WTC11 (cell line): ENCODE measurements at regions not wholly inside any gene's neighbourhood (a gene's known extent, or its start where the extent isn't known, plus 50 kb on each side); places are given as distances from the start of the nearest gene placed in this dataset.

Experiments used
- ATAC-seq: fragments of 200-7000 bp; cut with Tn5 transposase; 2 replicates; pipeline ENCODE4 v1.10.0; 2021; ENCODE audit warnings: mild to moderate bottlenecking, moderate library complexity
- CTCF ChIA-PET: fragments of 300-600 bp; sonication (Branson Sonifier 250); formaldehyde crosslinking; loops from one replicate; lab custom pipeline; 2021; ENCODE audit warnings: antibody characterized with exemption; lab: Charles Lee
- POLR2A ChIA-PET: fragments of 350-600 bp; sonication (Branson Sonifier 250); formaldehyde crosslinking; loops from one replicate; lab custom pipeline; 2021; ENCODE audit warnings: antibody characterized with exemption; lab: Charles Lee
- DNase-seq: peaks from one replicate; pipeline ENCODE4 v3.0.0; 2021; ENCODE audit warnings: low spot score
- H3K27ac Mint-ChIP-seq: 2 replicates; pipeline ENCODE4 v1.8.0; 2021; ENCODE audit warnings: mixed read lengths
- H3K27me3 Mint-ChIP-seq: 2 replicates; pipeline ENCODE4 v1.8.0; 2021; ENCODE audit warnings: low read depth, mild to moderate bottlenecking, moderate library complexity, mixed read lengths
- H3K36me3 Mint-ChIP-seq: 2 replicates; pipeline ENCODE4 v1.8.0; 2021; ENCODE audit warnings: mixed read lengths
- H3K4me1 Mint-ChIP-seq: 2 replicates; pipeline ENCODE4 v1.8.0; 2022; ENCODE audit warnings: mixed read lengths
- H3K4me3 Mint-ChIP-seq: 2 replicates; pipeline ENCODE4 v1.8.0; 2021; ENCODE audit warnings: mild to moderate bottlenecking, moderate library complexity, mixed read lengths
- H3K9me3 Mint-ChIP-seq: 2 replicates; pipeline ENCODE4 v1.8.0; 2021; ENCODE audit warnings: mixed read lengths
- CBFB ChIP-seq: sonication (generic); formaldehyde crosslinking; IDR thresholded peaks from 2 replicates; pipeline ENCODE4 v1.8.1; 2022; ENCODE audit warnings: mild to moderate bottlenecking, low read depth, missing genetic modification reagents
- CREM ChIP-seq: sonication (generic); formaldehyde crosslinking; IDR thresholded peaks from 2 replicates; pipeline ENCODE4 v1.8.1; 2022; ENCODE audit warnings: mild to moderate bottlenecking, missing genetic modification reagents, moderate library complexity
- ELF4 ChIP-seq: sonication (generic); formaldehyde crosslinking; IDR thresholded peaks from 2 replicates; pipeline ENCODE4 v1.8.1; 2022; ENCODE audit warnings: low read depth, mild to moderate bottlenecking, moderate library complexity, missing genetic modification reagents
- NFE2L1 ChIP-seq: sonication (generic); formaldehyde crosslinking; IDR thresholded peaks from 2 replicates; pipeline ENCODE4 v1.8.1; 2023; ENCODE audit warnings: missing genetic modification reagents
- NFYB ChIP-seq: sonication (generic); formaldehyde crosslinking; conservative IDR thresholded peaks from 2 replicates; pipeline ENCODE4 v1.8.0; 2022; ENCODE audit warnings: low read depth, missing genetic modification reagents
- SMAD3 ChIP-seq: sonication (generic); formaldehyde crosslinking; IDR thresholded peaks from 2 replicates; pipeline ENCODE4 v1.8.0; 2022; ENCODE audit warnings: missing genetic modification reagents, mild to moderate bottlenecking, borderline replicate concordance
- SOX15 ChIP-seq: fragments of 250-450 bp; sonication (Bioruptor Pico); IDR thresholded peaks from 2 replicates; pipeline ENCODE4 v1.9.0; 2021; ENCODE audit warnings: mild to moderate bottlenecking
- TEAD4 ChIP-seq: sonication (generic); formaldehyde crosslinking; IDR thresholded peaks from 2 replicates; pipeline ENCODE4 v1.8.0; 2022; ENCODE audit warnings: mild to moderate bottlenecking, missing genetic modification reagents
- ZNF138 ChIP-seq: sonication (generic); formaldehyde crosslinking; conservative IDR thresholded peaks from 2 replicates; pipeline ENCODE4 v1.8.1; 2022; ENCODE audit warnings: mild to moderate bottlenecking, moderate library complexity, missing genetic modification reagents
- ZNF263 ChIP-seq: sonication (generic); formaldehyde crosslinking; IDR thresholded peaks from 2 replicates; pipeline ENCODE4 v1.8.1; 2022; ENCODE audit warnings: low read depth, mild to moderate bottlenecking, moderate library complexity, missing genetic modification reagents
- ZNF317 ChIP-seq: sonication (generic); formaldehyde crosslinking; IDR thresholded peaks from 2 replicates; pipeline ENCODE4 v1.8.1; 2023; ENCODE audit warnings: low read depth, mild to moderate bottlenecking, moderate library complexity, missing genetic modification reagents, borderline replicate concordance
- ZNF671 ChIP-seq: fragments of 250-450 bp; sonication (Bioruptor Pico); IDR thresholded peaks from 2 replicates; pipeline ENCODE4 v1.8.0; 2021; ENCODE audit warnings: mild to moderate bottlenecking
- TF ChIP-seq, protein P1 (sequence below): fragments of 200-600 bp; IDR thresholded peaks from 2 replicates; pipeline ENCODE4 v1.8.0; 2022; ENCODE audit warnings: antibody characterized with exemption
- TF ChIP-seq, protein P2 (sequence below): fragments of 250-450 bp; sonication (Bioruptor Pico); IDR thresholded peaks from 2 replicates; pipeline ENCODE4 v1.9.0; 2021; ENCODE audit warnings: moderate library complexity, mild to moderate bottlenecking, inconsistent platforms, borderline replicate concordance
- TF ChIP-seq, protein P3 (sequence below): fragments of 250-450 bp; sonication (Bioruptor Pico); IDR thresholded peaks from 2 replicates; pipeline ENCODE4 v1.9.0; 2021; ENCODE audit warnings: mild to moderate bottlenecking
- TF ChIP-seq, protein P4 (sequence below): sonication (generic); formaldehyde crosslinking; IDR thresholded peaks from 2 replicates; pipeline ENCODE4 v1.8.1; 2022; ENCODE audit warnings: low read depth, mild to moderate bottlenecking, moderate library complexity, missing genetic modification reagents, borderline replicate concordance
- TF ChIP-seq, protein P5 (sequence below): sonication (generic); formaldehyde crosslinking; IDR thresholded peaks from 2 replicates; pipeline ENCODE4 v1.8.1; 2022; ENCODE audit warnings: mild to moderate bottlenecking, missing genetic modification reagents, moderate library complexity, borderline replicate concordance
- TF ChIP-seq, protein P6 (sequence below): sonication (generic); formaldehyde crosslinking; IDR thresholded peaks from 2 replicates; pipeline ENCODE4 v1.8.1; 2023; ENCODE audit warnings: mild to moderate bottlenecking, missing genetic modification reagents, moderate library complexity
- TF ChIP-seq, protein P7 (sequence below): sonication (generic); formaldehyde crosslinking; IDR thresholded peaks from 2 replicates; pipeline ENCODE4 v1.8.1; 2023; ENCODE audit warnings: mild to moderate bottlenecking, missing genetic modification reagents, borderline replicate concordance

DNA sequence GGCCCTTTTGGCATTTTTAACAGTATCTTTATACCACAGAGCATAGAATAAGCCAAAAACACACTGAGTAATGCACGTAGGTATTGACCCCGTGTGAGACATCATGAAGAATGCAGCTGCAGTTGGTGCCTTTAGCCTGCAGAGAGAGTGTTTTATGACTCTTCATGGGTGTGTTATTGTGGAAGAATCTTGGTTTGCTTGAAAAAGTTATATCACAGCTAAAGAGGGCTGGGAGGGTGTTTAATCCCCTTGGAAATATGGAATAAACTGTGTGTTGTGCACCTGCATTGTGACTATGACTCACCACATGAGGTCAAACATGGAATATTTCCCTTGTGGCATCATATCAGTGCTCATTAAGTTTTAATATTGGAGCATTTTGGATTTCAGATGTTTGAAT is 458.7 kb downstream of the CDH9 start (continued):
- TF ChIP-seq, protein P1, sequence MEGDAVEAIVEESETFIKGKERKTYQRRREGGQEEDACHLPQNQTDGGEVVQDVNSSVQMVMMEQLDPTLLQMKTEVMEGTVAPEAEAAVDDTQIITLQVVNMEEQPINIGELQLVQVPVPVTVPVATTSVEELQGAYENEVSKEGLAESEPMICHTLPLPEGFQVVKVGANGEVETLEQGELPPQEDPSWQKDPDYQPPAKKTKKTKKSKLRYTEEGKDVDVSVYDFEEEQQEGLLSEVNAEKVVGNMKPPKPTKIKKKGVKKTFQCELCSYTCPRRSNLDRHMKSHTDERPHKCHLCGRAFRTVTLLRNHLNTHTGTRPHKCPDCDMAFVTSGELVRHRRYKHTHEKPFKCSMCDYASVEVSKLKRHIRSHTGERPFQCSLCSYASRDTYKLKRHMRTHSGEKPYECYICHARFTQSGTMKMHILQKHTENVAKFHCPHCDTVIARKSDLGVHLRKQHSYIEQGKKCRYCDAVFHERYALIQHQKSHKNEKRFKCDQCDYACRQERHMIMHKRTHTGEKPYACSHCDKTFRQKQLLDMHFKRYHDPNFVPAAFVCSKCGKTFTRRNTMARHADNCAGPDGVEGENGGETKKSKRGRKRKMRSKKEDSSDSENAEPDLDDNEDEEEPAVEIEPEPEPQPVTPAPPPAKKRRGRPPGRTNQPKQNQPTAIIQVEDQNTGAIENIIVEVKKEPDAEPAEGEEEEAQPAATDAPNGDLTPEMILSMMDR: no peak
- TF ChIP-seq SMAD3: no peak

DNA sequence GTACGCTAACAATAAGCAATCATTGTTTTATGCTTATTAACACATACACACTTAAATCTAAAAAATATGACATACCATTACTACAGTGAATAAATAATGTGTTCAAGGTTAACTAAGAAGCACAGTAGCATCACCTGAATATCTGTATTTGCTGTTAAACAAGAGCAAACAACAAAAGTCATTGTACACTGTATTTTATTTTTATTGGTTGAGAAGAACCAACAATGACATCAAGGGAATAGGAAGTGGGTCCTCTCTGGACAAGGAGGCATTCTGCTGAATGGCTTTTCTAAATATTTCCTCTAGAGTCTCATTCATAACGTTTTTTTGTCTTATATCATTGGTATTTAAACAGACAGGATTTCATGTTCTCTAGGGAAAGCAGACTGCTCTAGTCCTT is 460.4 kb downstream of the CDH9 start:
- no peak for ATAC-seq
- H3K27ac Mint-ChIP-seq: no peak overlapping the region
- no peaks in the 10 kb centered on the region for H3K36me3 Mint-ChIP-seq
- CTCF ChIA-PET: no interaction called here
- no peak overlapping the region for H3K4me3 Mint-ChIP-seq
- no peak for DNase-seq
- POLR2A ChIA-PET: no interaction called here
- no peaks in the 10 kb centered on the region for H3K4me1 Mint-ChIP-seq
- H3K27me3 Mint-ChIP-seq: no peaks in the 10 kb centered on the region
- peaks cover 17% of the 10 kb centered on the region; the same call in 1 of the 2 replicates for H3K9me3 Mint-ChIP-seq
- TF ChIP-seq CREM (CRISPR knock-in tag) (no peak), TEAD4 (no peak), NFYB (CRISPR knock-in tag) (no peak), CBFB (CRISPR knock-in tag) (no peak), ELF4 (CRISPR knock-in tag) (no peak), ZNF263 (CRISPR knock-in tag) (no peak), ZNF138 (CRISPR knock-in tag) (no peak), SOX15 (CRISPR knock-in tag) (no peak), ZNF317 (no peak)
- TF ChIP-seq, protein P2, sequence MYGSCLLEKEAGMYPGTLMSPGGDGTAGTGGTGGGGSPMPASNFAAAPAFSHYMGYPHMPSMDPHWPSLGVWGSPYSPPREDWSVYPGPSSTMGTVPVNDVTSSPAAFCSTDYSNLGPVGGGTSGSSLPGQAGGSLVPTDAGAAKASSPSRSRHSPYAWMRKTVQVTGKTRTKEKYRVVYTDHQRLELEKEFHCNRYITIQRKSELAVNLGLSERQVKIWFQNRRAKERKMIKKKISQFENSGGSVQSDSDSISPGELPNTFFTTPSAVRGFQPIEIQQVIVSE: no peak
- TF ChIP-seq, protein P3, sequence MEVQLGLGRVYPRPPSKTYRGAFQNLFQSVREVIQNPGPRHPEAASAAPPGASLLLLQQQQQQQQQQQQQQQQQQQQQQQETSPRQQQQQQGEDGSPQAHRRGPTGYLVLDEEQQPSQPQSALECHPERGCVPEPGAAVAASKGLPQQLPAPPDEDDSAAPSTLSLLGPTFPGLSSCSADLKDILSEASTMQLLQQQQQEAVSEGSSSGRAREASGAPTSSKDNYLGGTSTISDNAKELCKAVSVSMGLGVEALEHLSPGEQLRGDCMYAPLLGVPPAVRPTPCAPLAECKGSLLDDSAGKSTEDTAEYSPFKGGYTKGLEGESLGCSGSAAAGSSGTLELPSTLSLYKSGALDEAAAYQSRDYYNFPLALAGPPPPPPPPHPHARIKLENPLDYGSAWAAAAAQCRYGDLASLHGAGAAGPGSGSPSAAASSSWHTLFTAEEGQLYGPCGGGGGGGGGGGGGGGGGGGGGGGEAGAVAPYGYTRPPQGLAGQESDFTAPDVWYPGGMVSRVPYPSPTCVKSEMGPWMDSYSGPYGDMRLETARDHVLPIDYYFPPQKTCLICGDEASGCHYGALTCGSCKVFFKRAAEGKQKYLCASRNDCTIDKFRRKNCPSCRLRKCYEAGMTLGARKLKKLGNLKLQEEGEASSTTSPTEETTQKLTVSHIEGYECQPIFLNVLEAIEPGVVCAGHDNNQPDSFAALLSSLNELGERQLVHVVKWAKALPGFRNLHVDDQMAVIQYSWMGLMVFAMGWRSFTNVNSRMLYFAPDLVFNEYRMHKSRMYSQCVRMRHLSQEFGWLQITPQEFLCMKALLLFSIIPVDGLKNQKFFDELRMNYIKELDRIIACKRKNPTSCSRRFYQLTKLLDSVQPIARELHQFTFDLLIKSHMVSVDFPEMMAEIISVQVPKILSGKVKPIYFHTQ (CRISPR knock-in tag): no peak
- TF ChIP-seq, protein P4, sequence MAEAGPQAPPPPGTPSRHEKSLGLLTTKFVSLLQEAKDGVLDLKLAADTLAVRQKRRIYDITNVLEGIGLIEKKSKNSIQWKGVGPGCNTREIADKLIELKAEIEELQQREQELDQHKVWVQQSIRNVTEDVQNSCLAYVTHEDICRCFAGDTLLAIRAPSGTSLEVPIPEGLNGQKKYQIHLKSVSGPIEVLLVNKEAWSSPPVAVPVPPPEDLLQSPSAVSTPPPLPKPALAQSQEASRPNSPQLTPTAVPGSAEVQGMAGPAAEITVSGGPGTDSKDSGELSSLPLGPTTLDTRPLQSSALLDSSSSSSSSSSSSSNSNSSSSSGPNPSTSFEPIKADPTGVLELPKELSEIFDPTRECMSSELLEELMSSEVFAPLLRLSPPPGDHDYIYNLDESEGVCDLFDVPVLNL (CRISPR knock-in tag): no peak
- TF ChIP-seq, all 79 proteins: peak for 0

DNA sequence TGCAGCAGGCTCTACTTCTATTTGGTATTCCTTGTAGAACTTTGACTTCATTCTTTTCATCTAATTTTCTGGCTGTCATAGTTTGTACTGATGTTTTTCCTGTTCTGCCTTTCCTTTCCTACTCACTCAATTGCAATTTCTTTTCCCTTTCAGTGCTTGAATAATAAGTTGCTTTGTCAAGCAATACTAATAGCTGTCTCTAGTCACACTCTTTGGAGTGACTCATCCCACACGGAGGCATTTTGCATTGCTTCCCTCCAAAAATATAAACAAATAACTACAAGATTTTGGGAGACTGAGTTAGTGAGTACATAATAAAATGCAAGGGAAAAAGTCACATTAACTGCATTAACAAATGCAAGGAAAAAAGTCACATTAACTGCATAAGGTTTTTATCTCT is 465.9 kb downstream of the CDH9 start:
- ATAC-seq (no peak), DNase-seq (no peak)
- Mint-ChIP-seq H3K27ac (no peak overlapping the region), H3K4me1 (peaks cover 4% of the 10 kb centered on the region), H3K9me3 (peaks cover 3% of the 10 kb centered on the region; the same call in 1 of the 2 replicates), H3K27me3 (no peaks in the 10 kb centered on the region), H3K36me3 (peaks cover 3% of the 10 kb centered on the region; the same call in 1 of the 2 replicates), H3K4me3 (no peak overlapping the region)
- CTCF ChIA-PET: no interaction called here
- POLR2A ChIA-PET: no interaction called here
- TF ChIP-seq, protein P5, sequence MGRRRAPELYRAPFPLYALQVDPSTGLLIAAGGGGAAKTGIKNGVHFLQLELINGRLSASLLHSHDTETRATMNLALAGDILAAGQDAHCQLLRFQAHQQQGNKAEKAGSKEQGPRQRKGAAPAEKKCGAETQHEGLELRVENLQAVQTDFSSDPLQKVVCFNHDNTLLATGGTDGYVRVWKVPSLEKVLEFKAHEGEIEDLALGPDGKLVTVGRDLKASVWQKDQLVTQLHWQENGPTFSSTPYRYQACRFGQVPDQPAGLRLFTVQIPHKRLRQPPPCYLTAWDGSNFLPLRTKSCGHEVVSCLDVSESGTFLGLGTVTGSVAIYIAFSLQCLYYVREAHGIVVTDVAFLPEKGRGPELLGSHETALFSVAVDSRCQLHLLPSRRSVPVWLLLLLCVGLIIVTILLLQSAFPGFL: no peak
- TF ChIP-seq SMAD3: no peak
- TF ChIP-seq, protein P6, sequence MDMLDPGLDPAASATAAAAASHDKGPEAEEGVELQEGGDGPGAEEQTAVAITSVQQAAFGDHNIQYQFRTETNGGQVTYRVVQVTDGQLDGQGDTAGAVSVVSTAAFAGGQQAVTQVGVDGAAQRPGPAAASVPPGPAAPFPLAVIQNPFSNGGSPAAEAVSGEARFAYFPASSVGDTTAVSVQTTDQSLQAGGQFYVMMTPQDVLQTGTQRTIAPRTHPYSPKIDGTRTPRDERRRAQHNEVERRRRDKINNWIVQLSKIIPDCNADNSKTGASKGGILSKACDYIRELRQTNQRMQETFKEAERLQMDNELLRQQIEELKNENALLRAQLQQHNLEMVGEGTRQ: no peak
- no peak for TF ChIP-seq ZNF671
- TF ChIP-seq, protein P7, sequence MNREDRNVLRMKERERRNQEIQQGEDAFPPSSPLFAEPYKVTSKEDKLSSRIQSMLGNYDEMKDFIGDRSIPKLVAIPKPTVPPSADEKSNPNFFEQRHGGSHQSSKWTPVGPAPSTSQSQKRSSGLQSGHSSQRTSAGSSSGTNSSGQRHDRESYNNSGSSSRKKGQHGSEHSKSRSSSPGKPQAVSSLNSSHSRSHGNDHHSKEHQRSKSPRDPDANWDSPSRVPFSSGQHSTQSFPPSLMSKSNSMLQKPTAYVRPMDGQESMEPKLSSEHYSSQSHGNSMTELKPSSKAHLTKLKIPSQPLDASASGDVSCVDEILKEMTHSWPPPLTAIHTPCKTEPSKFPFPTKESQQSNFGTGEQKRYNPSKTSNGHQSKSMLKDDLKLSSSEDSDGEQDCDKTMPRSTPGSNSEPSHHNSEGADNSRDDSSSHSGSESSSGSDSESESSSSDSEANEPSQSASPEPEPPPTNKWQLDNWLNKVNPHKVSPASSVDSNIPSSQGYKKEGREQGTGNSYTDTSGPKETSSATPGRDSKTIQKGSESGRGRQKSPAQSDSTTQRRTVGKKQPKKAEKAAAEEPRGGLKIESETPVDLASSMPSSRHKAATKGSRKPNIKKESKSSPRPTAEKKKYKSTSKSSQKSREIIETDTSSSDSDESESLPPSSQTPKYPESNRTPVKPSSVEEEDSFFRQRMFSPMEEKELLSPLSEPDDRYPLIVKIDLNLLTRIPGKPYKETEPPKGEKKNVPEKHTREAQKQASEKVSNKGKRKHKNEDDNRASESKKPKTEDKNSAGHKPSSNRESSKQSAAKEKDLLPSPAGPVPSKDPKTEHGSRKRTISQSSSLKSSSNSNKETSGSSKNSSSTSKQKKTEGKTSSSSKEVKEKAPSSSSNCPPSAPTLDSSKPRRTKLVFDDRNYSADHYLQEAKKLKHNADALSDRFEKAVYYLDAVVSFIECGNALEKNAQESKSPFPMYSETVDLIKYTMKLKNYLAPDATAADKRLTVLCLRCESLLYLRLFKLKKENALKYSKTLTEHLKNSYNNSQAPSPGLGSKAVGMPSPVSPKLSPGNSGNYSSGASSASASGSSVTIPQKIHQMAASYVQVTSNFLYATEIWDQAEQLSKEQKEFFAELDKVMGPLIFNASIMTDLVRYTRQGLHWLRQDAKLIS (CRISPR knock-in tag): no peak
- no peak for TF ChIP-seq ZNF317
- TF ChIP-seq NFE2L1: no peak
